GM21526 (cell line): ENCODE measurements at regions not wholly inside any gene's neighbourhood (a gene's known extent, or its start where the extent isn't known, plus 50 kb on each side); places are given as distances from the start of the nearest gene placed in this dataset.

Experiments
- ATAC-seq: cut with Tn5 transposase; IDR thresholded peaks from one replicate; pipeline ENCODE4 v1.9.1; 2021; ENCODE audit warnings: moderate library complexity; ENCODE audit not compliant: unreplicated experiment, low FRiP score

DNA sequence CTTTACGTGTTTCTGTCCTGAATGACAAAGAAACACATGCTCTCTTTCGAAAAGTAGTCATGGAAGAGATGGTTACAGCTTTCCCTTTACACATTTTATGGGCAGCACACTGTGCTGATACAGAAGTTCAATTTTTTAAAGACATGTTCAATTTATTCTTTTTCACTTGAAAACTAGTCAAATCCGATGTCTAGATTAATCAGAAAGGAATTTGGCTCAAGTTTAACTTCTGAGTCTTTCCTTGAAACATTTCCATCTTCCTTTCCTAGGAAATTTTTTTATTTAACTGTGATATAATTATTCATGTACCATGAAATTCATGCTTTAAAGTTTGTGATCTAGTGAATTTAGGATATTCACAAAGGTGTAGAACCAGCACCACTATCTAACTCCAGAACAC is 360.1 kb downstream of the TNS3 start:
- ATAC-seq: no peak

DNA sequence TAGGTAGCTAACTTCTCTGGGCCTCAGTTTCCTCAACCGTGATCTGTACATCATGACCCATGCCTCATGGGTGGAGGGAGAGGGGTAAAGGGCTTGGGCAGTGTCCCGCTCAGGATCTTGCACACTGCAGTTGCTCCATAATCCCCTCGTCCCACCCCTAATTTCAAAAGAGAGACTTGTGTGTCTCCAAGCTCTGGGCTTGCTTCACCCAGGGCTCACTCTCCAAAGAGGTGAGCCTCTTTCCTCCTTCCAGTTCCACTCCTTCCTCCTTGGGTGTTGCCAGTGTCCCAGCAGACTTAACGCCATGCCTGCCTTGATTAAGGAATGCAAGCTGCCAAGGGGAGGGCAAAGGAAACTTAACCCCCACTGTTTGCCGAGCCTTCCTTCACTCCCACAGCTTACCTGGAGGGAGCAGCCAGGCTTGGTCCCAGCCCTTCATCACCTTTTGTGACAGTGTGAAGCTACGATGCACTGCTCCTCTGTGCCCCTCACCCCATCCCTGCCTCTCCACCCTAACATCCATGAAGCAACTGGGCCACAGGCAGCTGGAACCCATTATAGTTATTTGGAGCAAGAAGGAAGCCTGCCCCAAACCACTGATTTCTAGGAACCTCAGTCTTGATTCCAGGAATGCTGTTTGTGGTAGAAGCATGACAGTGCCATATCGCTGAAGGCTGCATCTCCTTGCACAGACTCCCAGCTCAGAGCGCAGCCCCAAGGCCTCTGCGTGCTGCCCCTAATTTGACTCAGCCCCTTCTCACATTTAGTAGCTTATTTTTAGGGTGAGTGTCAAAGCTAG is 363.3 kb downstream of the TNS3 start:
- ATAC-seq: no peak

DNA sequence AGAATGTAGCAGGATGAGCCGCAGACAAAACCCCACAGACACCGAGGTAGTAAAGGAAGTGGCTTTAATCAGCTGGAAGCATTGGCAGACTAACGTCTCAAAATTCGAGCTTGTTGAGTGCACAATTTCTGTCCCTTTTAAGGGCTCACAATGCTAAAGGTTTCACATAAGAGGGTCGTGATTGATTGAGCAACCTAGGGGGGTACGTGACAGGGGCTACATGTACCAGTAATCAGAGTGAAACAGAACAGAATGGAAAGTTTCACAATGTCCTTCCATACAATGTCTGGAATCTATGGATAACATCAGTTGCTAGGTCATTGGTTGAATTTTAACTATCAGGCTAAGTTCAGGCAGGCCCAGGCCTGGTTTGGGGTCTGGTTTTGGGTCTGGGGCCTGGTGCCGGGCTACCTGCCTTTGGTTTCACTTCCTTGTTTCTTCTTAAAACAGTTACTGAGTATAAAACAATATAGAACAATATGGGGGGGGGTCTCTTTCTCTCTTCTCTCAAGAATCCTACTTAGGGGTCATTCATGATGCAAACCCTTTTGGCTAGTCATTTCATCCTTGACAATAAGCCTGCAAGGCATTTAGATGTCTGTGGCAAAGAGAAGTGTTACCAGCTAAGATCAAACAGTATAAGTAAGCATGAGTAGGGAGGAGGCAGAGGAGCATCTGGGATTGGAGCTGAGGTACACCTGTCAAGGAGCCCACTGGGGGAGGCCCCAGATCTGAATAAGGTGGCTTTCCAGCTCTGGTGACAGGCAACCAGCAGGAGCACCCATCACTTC is 364.1 kb downstream of the TNS3 start:
- ATAC-seq: no peak

DNA sequence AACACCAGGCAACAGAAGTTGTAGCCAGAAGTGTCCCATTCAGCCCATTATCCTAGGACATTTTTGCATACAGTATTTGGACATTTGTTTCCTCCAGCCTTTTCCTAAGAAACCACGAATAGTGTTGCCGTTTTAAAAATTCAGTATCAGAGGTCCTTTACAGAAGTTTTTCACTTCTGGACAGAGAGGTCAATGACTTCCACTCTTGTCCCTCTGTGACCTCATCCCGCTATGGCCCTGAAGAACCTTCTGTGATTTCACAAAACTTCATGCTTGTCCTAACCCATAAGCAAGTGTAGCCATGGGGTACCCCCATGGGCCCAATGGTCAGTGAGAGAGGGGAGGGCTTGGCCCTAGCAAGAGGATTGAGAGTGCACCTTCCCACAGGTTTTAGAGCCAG is 364.8 kb downstream of the TNS3 start:
- no peak for ATAC-seq

DNA sequence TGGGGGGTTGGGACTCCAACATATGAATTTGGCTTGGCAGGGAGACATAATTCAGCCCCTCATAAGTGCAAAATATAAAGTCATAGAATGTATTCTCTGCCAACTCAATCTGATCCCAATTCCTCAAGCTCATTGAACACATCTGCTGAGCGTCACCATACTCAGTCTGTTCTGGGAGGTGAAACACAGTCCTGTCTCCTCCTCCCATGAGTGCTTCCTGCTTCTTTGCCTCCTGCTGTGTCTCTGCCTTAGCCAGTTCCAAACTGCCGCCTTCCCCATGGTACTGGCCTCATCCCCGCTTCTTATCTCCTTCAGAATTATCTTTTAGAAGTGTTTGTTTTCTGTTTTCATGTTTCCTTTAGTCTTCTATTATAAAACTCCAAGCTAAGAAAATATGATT is 365.5 kb downstream of the TNS3 start:
- no peak for ATAC-seq

DNA sequence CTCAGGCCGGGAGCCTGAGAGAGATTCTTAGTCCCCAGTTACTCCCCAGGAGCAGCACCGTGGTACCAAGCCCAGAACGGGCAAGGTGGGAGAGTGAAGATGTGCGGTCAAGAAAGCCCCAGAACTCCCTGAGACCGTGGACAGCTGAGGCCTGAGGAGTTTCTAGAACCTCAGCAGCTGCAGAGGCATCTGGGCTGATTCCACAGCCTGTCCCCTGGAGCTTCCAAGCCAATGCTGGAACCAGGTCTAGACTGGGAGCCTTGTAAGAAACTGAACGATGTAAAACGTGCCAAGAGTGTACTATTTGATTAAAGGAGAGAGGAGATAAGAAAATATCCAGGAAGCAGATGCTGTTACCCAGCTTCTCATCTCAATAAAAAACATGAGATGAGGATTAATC is 366.3 kb downstream of the TNS3 start:
- no peak for ATAC-seq

DNA sequence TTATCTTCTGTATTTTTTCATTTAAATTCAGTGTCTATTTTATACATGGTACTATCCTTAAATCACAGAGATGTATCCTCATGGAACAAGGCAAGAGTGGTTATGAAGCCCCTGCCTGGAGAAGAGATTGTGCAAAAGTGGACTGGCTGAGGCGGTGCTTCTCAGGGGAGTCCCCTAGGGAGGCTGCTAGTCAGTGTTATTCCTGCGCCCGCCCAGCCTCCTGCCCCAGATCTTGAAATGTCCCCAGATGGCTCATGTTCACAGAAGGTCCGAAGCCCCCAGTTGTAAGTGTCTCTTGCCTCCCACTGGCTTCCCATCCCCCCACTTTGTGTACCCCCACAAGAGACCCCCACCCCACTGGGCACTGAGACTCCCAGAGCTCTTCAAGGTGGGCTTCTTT is 366.9 kb downstream of the TNS3 start:
- ATAC-seq: no peak

DNA sequence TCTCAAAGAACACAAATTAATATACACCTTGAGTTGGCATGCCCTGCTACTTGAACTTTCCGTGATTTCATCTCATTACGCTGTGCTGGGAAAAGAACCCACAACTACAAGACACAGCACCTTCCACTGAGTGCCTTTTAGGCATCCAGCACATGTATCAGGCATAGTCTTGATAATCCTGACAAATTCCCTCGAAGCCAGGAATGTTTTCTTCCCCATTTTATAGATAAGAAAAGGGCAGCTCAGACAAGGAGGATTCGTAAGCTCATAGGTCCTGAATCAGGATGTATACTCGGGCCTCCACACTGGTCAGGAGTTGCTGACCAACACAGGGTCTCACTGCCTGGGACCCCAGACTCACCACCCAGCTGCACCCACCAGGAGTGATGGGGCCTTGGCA is 368.6 kb downstream of the TNS3 start:
- no peak for ATAC-seq

DNA sequence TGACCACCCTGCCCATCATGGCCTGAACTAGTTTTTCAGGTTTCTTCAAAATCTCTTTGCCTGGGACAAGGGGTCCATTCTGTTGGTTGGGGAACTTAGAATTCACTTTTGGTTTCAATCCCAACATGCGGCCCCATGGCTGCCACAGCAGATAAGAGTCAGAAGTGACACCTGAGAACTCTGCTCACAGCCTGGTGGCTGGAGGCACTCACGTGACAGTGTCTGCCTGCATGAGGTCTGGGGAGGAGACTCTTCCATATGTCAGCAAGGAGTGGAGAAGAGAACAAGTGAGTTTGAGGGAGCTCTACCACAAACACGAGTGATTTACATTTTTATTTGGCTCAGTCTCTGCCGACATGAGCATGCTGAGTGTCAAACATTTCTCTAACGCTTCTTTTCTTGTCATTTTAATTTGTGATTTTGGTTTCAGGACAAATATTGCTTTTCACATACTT is 370.4 kb downstream of the TNS3 start:
- no peak for ATAC-seq

DNA sequence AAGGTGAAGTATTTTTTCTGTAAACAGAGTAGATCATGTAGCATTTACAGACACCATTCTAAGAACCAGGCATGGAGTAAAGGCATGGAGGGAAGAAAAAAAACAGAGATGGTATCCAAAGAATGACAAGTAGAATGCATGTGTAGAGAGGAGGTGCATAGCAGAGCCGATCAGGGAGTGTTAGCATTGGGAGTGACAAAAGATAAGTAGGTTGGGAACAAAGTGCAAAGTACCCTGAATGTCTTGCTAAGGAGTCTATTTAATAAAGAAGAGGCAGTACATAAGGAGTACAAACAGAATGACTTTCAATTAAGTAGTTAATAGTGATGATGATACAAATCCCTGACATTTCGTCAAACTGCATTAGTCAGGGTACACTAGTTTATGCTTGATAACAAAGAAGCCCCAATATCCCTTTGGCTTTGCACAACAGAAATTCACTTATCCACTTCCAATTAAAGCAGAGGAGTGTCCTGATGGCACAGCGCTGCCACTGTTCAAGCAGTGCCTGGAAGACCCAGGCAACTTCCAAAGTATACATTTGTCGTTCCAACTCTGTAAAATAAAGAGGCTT is 371.5 kb downstream of the TNS3 start:
- no peak for ATAC-seq

DNA sequence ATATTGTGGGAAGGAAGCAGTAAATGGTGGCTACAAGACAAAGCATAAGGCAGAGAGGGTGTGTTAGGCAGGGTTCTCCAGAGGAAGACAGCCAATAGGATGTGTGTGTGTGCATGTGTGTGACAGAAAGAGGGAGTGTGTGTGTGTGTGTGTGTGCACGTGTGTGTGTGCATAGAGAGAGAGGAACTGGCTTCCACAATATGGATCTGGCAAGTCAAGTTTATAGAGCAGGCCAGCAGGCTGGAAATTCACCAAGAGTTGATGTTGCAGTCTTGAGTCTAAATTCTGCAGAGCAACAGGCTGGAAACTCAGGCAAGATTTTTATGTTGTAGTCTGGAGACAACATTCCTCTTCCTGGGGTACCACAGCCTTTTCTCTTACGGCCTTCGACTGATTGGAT is 374.0 kb downstream of the TNS3 start:
- no peak for ATAC-seq

DNA sequence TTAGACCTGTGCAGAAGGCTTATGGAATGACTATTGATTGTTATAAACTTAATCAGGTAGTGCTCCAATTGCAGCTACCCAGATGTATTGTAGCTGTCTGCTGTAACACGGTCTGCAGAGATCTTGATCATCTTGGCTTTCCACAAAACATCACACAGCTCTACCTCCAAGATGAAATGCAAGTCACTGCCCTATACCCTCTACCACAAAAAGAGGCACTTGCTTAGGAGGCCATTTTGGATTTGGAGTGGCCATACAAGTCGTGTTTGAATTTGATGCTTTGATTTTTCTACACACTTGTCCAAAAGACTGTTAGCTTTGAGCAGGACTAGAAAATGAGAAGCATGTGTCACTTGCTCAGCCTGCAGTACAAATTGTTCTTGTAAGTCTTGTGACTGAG is 377.2 kb downstream of the TNS3 start:
- ATAC-seq: no peak

DNA sequence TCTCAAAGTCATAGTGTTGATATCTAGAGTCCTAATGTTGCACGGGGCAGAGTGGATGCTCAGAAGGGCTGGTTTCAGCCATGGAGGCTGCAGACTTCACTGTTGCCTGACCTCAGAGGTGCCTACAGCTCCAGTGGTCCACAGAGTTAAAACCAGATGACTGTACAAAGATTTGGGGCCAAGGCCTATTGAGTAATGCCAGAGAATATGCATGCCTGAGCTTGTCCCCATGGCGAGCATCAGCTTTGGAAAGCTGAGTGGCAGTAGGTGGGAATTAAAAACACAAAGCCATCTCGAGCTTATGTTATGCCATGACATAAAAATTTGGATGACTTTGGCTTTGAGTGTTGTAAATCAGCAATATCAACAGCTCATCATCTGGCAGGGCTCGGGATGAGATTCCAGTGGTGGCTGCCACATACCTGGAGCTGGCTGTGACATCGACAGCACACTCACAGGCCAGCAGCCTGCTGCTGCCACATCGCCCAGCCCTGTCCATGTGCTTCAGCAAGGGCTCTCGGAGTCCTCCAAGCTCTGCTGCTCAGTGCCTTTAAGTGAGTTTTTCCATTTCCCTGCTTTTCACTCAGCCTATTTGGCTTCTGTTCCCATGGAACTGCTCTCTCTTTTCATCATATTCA is 379.6 kb downstream of the TNS3 start:
- ATAC-seq: no peak

DNA sequence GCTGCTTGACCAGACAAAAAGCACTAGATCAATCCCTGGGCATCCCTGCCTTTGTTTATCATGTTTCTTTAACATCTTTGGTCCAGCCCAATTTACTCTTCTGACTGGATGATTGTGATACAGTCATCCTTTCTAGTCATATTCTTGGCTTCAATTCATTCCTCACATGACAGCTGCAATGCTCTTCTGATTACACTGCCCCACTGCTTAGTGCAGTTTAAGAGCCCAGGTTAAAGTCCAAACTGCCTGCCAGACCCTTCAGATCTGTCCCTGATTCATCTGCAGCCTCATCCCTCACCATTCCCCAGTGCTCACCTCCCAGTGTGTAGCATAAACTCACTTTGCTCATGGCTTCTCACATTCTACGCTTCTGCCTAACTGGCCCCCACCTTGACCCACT is 383.8 kb downstream of the TNS3 start:
- no peak for ATAC-seq

DNA sequence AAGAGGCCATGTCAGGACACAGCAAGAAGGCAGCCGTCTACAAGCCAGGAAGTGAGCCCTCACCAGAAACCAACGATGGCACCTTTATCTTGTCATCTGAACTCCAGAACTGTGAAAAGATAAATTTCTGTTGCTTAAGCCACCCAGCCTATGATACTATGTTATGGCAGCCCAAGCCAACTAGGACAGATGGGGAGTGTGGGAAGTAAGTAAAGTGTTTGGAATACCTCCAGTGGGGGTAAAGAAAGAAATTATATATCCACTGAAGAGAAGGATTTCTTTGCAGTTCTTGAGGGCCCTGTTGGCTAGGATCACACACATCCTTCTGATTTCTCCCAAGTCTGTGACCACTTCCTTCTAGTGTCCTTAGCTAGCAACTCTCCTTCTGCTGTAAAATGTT is 384.4 kb downstream of the TNS3 start:
- ATAC-seq: no peak

DNA sequence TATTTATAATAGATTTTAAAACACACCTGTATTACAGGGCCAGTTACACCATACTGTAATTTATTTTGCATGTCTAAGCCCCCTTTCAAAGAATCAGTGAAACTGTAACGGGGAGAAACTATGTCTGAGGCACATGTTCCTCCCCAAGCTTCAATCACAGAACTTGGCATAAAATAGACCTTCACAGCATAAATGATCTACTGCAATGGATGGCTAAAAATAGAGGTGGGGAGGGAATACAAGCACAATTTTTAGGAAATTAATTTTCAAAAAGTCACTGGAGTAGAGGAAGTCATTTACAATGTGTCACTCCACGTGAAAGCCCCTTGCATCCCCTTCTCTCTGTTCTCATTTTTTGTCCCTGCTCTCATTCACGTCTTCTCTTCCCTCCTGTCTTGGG is 385.2 kb downstream of the TNS3 start:
- ATAC-seq: no peak

DNA sequence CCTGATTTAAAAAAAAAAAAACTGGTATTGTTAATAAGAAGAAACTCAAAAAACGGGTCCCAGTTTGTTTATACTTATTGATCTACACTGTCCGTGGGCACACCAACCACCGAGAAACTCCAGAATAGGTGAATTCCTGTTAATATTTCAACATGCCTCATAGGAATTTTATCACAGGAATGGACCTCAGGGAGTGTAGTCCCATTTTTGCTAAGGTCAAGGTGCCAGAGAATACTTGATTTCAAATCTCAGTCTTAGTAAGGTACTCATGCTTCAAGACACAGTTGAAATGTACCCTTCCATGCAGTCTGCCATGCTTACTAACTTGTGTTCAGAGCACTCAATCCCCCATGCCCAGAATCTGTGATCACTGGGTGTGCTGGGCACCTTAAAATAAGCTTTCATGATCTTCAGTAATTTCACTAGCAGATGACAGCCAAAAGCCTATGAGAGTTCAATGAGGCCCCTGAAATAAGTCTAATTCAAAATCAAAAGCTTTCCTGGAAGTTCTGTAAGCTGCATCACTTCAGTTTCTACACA is 385.7 kb downstream of the TNS3 start:
- ATAC-seq: no peak

DNA sequence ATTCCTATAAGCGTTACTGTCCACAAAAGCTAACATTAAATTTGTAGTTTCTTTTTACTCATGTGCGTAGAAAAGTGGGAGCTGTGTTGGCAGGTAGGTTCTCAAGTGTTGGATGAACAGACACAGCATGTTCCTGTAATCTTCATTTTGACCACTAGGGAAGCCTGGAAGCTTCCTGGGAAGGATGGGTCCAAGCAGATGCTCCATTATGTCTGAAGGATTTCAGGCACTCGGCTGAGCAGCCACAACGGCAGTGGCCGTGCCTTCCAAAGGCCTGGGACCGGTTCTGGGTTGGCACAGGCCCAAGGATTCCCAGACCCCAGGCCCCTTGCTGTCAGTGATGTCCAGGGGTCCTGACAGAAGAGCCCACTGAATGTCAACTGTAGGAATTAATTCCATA is 386.3 kb downstream of the TNS3 start:
- no peak for ATAC-seq

DNA sequence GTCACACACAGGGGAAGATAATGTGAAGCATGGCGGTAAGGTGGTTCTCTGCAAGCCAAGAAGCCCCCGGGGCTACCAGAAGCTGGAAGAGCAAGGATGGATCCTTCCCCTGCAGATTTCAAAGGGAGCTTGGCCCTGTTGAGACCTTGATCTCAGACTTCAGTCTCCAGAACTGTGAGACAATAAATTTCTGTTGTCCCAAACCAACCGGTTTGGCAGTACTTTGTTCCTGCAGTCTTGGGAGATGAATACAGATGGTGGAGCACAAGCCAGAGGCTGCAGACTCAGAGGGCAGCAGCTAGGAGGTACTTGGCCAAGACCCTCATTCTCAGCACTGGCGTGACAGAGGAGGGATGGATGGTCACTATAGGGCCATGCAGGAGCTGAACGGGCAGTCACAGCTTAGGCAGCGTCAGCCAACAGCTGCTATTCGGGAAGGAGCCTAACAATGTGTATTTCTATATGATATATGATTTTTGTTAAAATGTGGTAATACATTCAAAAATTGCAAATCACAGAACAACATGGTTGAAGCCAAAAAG is 387.3 kb downstream of the TNS3 start:
- no peak for ATAC-seq

DNA sequence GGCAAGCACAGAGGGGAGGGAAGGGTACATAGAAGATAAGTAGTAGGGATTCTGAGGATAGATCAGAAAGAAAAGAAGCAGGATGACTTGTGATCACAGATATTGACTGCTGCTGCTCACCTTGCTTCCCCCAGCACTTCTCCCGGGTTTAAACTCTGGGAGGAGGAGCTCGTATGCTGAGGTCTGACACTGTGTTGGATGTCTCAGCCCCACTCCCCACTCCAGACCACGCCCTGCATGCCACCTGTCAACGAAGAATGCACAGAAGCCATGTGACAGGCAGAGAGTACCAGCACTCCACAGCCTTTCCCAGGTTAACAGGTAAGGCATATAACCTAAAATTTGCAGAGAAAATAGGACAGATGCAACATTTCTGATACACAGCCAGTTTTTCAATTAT is 388.9 kb downstream of the TNS3 start:
- no peak for ATAC-seq

DNA sequence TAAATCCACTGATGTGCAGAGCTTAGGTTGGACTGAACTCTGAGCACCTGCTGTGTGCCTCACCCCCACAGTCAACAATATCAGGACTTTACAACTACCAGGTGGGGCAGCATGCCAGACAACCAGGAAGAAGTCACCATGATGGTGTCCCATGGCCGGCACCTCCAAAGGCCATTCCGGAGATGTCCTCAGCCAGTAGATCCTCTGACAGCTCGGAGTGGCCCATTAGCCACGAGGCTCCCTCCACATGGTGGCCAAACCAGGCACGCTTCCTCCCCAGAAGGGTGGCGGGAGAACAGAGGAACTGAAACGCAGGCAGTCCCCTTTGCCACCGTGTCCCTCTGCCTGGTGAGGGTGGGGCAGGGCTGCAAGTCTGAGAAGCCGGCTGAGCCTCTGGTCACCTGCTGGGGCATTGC is 390.0 kb downstream of the TNS3 start:
- ATAC-seq: no peak
